GM15510 (cell line): ENCODE measurements at regions not wholly inside any gene's neighbourhood (a gene's known extent, or its start where the extent isn't known, plus 50 kb on each side); places are given as distances from the start of the nearest gene placed in this dataset.

Source experiments
- POLR2A ChIP-seq: IDR thresholded peaks from 3 replicates; pipeline ENCODE4 v1.6.1; 2011; ENCODE audit warnings: borderline replicate concordance; ENCODE audit not compliant: insufficient read length; ENCODE audit errors: extremely low read depth

DNA sequence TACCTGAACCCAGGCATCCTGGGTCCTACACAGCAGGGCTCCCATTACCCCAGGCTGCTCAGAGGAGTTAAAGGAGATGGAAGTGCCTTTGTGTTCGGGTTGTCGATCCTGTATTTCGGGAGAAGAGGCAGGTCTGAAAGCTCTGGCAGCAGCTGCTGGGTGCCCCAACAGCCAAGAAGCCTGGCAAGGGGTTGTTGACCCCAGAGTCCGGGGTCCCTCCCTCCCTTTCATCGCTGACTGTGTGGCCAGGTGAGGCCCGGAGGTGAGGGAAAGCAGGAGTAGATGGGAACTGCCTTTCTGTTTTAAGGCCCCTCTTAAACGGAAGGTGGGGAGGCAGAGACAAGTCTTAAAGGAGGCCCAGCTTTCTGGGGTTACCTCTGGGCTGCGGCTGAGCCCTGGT lies 106.0 kb upstream of the SYT13 start:
- TF ChIP-seq POLR2A = no peak

GRCh38 chr11:45391168-45391850 lies 105.2 kb upstream of the SYT13 start:
- TF ChIP-seq POLR2A = no peak

GRCh38 chr11:45390407-45390806 lies 104.3 kb upstream of the SYT13 start:
- no peak for TF ChIP-seq POLR2A

GRCh38 chr11:45388472-45388871 lies 102.3 kb upstream of the SYT13 start:
- no peak for TF ChIP-seq POLR2A

GRCh38 chr11:45386972-45387371 lies 100.8 kb upstream of the SYT13 start:
- no peak for TF ChIP-seq POLR2A

DNA sequence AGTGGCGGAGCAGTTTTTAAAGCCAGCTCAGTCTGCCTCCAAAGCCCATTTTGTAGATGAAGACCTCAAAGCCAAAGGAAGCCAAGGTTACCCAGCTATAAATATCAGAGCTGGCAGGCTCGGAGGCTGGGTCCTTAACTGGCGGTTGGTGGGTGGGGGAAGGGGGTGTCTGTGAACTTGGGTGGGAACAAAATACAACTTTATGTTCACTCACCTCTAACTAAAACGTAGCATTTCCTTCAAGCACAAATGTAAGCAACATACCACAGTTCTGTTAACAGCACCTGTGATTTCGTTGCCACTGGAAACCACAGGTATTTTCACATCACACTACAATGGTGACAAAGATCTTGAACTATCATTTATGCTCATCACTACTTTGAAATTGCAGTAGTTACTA lies 99.7 kb upstream of the SYT13 start:
- TF ChIP-seq POLR2A = no peak

DNA sequence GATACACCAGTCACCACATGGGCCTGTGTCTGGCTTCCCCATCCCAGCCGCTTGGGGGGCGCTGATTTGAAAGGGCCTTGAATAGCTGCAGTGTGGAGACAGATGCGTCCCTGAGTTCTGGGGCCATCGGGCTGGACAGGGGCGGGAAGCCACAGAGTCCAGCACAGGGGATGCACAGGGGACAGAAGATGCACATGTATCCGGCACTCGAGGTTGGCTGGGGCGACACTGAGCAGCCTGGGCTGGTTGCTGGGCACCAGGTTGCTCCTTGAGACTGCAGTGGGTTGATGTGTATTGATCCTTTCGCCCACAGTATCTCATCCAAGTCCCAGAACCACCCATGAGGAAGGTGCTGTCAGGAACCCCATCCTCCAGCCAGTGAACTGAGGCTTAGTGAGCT lies 99.3 kb upstream of the SYT13 start:
- no peak for TF ChIP-seq POLR2A

DNA sequence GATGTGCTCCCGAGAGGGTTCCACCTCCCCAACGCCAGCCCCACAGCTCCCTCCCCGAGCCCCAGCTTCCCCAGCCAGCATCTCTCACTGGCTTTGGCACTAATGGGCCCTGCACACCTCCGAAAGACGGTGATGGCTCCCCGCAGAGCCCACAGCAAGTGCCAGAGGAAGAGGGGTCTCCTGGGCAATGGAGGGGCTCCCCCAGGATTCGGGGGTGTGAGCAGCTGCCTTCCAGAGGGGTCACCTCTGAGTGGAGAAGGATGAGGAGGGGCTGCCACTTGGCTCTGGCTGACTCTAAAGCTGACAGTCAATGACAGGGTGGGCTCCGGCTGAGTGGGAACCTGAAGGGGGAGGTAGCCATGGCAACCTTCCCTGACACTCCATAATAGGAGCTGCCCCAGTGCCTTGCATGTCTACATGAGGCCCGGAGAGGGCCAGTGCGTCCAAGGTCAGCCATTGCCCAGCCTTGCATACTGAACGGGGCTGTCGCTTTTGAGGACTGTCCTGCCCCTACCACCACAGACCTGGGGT lies 98.6 kb upstream of the SYT13 start:
- TF ChIP-seq POLR2A = no peak

DNA sequence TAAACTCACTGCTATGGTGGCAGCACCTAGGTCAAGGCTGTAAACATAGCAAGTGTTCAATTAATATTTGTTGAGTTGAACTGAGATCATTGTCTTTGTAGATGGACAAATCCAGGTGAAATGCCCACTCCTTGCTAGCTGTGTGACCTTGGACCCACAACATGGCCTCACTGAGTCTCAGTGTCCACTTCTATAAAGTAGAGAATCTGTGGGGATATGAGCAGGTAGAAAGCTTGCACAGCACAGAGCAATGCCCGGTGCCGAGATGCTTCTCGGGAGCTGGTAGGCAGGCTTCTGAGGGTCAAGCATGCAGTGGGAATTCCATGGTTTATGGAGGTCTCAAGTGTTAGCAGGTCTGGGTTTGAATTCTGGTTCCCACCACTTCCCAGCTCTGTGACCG lies 97.9 kb upstream of the SYT13 start:
- TF ChIP-seq POLR2A = no peak

DNA sequence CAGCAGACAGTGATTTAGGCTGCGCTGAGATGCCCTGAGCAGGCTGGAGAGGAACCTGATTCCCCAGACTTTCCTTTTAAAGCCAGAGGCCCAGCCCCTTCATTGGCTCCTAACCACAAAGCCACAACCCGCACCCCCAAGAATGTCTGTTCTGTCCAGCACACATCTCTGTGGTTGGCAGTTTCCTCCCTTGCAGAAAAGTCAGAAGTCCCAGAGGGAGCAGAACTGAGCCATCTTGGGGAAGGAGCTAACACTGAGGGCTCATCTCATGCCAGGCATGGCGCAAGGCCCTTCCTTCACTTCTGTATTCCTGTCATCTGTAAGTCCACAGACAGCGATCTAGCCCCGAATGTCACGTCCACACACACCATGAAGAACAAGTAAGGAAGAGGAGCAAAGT lies 97.1 kb upstream of the SYT13 start:
- no peak for TF ChIP-seq POLR2A

DNA sequence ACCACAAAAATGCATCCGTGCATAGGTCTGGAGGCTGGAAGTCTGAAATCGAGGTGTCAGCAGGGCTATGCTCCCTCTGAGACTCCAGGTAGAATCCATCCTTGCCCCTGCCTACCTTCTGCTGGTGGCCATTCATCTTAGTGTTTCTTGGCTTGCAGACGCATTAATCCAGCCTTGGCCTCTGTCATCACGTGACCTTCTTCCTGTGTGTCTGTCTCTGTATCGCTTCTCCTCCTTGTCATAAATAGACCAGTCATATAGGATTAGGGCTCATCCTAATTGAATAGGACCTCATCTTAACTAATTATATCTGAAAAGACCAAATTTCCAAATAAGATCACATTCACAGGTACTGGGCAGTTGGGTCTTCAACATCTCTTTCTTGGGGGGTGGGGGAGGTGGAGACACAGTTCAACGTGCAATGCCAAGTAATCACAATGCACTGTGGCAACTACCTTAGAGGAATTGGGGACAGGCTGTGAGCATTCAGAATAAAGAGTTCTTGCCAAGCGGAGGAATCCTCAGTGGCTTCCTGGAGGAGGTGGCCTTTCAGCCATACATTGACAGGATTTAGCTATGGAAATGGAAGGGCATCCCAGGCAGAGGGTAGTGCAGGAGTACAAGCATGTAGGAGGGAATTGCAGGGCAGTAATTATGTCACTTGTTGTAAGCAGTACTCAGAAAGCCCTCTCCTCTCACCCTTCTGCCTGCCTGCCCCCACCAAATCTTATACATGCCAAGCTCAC lies 96.2 kb upstream of the SYT13 start:
- TF ChIP-seq POLR2A = no peak

DNA sequence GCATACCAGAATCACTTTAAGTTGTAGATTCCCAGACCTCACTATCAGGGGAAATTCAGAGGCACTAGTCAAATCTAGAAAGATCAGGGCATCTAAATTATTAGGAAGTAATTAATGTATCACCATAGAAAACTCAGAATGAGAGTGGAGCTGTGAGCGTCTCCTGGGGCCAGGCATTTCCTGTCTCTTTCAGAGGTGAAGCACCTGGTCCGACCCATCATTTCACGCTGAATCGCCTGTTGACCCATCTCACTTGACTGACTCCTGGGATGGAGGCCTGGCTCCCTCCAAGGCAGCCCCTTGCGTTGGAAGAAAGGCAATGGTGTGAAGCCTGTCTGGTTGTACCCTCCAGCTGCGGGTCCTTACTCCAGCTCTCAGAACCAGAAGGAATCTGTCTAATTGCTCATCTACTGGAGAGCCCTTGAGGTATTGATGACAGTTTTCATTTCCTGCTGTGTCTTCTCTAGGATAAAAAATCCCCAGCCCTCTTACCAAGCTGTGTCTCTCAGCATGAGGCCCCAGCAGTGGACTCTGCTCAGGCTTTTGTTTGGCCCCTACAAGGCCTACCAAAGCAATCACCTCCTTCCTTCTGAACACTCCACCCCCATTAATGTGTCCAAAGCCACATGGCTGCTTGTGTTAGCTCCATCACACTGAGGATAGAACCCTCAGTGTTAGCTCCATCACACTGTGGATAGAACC lies 93.2 kb upstream of the SYT13 start:
- no peak for TF ChIP-seq POLR2A

- no peak for TF ChIP-seq POLR2A
Observed at GRCh38 chr11:45378516-45378915, 92.4 kb upstream of the SYT13 start.

GRCh38 chr11:45374653-45375059 lies 88.5 kb upstream of the SYT13 start:
- TF ChIP-seq POLR2A = no peak

- TF ChIP-seq POLR2A = no peak
Observed at GRCh38 chr11:45374130-45374529, 88.0 kb upstream of the SYT13 start.
